ENCODE measurements at regions not wholly inside any gene's neighbourhood (a gene's known extent, or its start where the extent isn't known, plus 50 kb on each side); places are given as distances from the start of the nearest gene placed in this dataset.

DNA sequence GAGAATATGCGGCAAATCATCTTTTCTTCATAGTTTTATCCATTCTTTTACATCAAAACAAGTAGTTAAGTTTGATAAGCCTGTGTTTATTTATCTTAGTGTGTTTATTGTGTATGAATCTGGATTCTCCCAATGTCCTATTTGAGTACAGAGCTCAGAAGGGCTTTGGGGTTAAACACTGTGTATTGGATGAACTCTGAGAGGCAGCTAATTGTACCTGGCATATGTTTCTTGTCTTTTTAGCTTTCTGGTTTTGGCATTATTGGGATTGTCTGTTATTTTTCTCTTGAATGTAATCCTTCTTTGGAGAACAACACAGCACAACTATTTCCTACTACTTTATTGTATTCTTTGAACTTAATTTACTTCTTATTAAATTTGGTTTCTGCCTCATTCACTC, 906.9 kb downstream of the ADGRL2 start:
- no peak for DNase-seq

DNA sequence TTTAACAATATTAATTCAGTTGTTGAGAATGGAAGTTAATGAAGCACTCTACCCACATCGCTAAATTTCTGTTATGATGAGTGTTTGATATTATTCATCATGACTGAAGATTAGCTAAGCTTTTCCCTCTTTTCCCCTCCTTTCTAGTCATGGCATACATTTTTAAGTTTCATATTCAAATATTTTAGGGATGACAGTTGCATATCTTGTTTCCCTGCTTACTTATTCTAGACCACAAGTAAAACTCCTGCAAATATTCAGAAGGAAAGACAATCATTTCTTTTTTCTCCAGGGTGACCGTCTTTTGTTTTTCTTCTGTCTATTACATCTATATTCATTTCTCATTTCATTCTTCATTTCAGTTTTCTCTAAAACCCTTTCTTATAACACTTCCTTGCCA, 906.0 kb downstream of the ADGRL2 start:
- DNase-seq = no peak

DNA sequence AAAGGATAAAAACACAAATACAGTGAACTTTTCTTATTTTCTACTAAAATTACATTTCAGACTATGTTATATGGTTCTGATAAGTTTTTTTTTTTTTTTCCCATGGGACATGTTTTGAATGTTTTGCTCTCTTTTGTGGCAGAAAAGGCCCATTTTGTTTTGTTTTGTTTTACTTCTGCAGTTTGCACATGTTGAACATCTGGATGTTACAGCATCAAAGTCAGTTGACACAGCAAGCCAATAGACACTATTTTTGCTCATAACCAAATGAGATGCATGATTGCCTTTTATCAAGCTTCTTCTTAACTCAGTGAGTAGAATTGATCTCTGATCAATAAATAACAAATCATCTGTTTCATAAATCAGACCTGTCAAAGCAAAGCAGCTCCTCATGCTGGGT, 904.2 kb downstream of the ADGRL2 start:
- DNase-seq = peak; percentile 3

DNA sequence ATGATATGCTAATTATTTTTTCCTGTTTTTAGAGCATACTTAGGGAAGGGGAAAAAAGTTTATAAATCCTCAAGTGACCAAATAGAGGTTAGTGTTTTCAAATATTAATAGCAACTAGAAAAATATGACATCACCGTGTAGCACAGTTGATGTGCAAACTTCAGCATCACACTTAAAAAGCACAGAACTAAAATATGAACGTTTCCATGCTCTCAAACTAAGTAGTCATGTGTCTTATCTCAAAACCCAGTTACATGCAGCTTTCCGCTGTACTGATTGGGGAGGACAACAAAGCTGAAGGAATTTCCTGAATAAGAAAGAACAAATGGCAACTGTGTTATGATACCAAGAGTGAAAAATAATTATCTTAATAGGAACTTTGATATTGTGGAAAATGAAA, 903.7 kb downstream of the ADGRL2 start:
- peak; percentile 83 for DNase-seq

DNA sequence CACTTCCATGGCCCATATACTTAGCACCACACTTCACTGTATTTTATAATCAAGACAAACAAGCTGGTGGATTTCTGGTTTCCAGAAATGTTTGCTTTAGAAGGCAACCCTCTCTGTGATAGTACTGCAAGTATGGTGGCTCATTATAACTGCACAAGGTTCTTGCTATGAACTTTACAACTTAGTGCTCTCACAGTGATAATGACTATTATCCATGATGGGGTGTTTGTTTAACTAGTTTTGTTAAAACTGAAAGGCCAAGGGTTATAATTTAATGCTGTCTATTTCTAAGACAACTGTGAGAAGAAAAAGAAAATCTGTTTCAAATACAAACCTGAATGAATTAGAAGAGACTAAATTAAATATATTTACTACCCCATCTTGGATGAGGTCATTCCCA, 903.2 kb downstream of the ADGRL2 start:
- no peak for DNase-seq

DNA sequence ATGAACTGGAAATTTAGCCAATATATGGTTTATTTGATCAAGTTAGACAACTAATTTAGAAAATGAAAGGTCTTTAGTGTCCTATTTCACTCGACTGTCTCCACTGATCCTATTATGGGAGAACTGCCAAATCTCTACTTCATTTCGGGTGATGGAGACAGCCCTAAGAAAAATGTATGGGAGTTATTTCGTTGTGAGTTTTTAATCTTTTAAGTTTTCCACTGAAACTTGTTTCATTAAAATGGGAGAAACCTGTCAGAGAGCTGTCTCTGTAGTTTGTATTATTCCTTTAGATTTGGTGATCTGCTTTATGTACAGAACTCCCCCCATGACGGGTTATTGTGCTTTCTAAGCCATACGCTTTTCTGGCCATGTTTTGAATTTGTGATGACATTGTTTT, 899.7 kb downstream of the ADGRL2 start:
- no peak for DNase-seq

DNA sequence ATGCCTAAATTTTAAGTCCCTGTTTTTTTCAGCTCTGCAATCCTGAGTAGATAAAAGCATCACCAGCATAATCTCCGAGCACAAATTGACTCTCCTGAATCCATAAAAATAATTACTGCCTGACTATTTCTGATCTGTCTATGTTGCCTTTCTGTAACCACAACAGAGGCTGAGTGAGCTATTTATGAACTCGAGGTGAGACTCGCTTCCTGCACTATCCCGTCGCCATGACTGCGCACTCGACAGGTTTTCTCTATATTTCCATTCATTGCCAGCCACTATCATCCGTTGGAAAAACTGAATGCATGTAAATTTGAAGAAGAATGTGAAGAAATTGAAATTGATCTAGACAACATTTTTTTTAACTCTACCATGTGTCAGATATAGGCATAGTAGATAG, 897.2 kb downstream of the ADGRL2 start:
- no peak for DNase-seq

DNA sequence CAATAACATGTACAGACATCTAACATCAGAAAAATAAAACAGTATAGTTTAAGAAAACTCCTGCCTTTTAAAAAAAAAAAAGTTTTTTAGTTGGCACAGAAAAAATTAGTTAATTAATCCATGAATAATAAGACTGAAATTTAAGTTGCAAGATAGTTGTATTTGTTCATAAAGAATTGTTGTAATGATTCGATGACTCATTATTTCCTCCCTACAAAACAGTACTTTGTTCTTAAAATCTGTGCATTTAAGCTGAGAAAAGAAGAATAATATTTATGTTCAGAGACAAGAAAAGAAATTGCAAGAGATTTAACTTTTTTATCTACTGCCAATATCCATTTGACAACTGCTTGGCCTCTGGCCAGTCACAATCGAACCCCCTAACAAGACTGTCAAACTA, 894.7 kb downstream of the ADGRL2 start:
- DNase-seq = no peak

DNA sequence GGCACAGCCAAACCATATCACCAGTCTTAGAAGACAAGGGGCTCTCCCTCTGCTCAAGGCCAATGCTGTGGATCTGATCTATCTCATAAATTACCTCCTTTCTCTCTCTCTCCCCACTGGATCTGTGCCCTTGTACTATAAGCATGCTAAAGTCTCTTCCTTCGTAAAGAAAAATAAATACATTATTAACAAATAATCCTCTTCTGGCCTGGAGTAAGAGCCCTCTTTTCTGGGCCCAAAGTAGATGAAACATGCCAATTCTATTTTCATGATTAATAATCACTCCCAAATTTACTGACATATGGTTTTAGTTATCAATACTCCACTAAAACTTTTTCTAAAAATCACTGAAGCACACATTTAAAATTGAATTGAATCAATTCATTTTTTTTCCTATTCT, 889.7 kb downstream of the ADGRL2 start:
- no peak for DNase-seq

DNA sequence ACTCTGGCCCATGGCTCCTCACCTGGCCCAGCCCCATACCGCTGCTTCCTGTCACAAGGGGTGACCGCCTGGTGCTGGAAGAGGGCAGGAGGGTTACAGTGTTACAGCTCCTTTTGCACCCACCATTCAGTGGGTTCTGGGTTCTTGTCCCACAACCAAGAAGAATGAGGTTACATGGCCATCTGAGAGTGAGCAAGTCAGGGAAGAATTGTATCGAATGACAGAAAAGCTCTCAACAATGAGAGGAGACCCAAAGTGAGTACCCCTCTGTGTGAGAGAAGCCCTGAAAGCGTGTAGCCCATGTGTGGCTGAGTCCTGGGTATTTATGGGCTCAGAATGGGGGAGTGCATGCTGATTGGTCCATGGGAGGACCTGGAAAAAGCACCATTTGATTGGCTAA, 888.5 kb downstream of the ADGRL2 start:
- DNase-seq = no peak

DNA sequence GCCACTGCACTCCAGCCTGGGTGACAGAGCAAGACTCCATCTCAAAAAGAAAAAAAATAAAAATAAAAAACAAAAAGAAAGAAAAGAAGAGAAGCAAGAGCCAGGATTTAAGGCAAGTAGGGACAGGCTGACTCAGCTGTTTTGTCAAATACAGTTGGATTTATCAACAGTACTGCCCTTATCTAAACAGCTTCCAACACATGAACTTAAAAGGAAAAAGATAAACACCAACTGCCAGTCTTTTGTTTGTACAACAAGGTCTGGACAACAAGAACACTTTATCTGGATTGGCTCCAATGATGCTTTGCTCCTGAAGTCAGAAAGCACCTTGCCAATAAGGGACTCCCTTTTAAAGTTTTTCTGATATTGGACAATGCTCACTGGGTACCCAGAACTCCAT, 886.0 kb downstream of the ADGRL2 start:
- DNase-seq = peak; percentile 8

DNA sequence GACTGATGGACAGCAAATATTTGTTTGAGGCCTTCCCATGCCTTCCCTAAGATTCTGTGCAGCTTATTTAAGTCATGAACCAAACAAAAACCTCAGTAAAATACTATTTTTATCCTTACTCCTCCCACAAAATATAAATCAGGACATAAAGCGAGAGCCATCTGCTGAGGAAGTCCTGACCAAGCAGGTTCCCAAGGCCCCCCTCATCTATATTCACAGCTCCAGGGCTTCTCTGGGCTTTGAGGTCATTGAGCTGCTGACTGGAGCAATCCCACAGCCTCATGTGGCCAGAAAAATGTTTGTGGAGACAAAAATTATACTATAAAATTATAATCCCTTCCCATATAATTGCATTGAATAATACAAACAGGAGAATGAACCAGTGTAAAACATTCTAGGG, 846.2 kb downstream of the ADGRL2 start:
- no peak for DNase-seq

DNA sequence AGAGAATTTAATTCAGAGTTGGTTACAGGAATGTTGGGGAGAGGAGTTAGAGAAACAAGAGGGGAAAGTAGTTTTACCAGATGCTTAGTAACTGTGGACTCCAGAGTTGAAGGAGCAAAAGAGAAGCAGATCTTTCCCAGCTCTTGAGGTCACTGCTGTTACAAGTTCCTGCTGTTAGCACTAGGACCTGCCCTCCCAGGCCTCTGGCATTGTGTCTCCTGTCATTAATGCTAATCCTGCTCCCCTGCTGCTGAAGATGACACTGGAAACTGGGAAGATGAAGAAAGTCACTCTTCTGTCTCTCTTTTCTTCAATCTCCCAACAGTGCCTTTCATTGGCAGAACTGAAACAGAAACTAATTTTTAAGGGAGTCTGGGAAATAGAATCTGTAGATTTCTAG, 845.6 kb downstream of the ADGRL2 start:
- no peak for DNase-seq

DNA sequence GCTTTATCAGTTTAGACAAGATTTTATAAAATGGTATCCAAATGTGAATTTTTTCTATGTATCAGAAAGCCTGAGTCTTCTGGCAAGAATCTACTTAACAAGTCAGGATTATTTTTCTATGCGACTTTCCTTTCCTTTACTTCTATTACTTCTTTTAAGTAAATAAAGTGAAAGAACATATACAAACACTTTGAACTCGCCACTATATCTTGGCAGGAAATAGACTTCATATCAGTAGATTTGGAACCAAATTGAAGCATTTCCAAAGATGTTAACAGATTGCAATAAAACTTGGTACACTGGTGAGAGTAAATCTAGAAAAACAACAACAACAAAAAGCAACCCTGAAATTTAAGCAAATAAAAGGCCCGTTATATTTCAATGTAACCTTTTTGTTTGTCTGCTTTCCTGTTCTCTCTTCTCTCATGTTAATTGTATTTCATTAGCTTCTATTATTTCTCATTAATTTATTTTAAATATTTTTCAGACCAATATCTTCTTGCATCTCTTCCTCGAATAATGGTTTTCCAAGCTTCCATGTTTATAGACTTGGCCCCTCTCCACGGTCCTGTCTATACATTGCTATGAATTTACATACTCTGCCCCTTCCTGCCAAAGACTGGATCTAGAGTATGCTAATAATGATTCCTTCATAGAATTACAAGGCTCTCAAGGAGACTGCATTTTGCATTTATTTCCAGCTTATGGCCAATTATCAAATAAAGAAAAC, 843.6 kb downstream of the ADGRL2 start:
- DNase-seq = no peak

DNA sequence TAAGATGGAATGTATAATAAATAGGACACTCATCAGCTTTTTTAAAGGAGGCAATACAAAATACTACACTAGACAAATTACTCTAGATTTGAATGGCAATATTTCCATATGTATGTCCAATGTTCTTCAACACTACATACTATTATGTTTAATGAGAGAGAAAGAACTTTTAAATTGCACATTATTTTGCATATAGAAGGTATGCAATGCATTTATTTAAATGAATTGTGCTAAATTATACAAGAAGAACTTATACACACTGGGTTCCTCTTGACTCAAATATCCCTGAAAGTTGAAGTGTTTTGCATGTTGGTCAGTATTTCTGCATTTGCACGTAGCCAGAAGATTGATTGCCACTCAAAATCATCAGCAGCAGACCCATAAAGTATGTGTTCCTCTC, 839.6 kb downstream of the ADGRL2 start:
- DNase-seq = no peak

DNA sequence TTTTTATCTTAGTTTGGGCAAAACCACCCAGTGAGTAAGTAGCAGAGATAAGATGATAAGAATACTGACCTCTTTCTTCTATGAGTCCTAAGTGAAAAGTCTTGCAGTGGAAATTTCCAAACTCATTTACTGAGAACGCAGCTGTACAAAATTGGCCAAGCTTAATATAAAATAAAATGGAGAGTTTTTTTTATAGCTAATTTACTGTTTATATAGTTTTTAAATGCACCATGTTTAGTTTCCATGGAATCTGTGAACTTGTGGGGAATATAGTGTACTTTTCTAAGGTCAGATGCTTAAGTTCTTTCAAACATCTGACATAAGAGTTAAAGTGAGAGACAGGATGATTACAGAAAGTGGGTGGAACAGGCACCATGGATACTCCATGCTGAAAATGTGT, 833.5 kb downstream of the ADGRL2 start:
- peak; percentile 26 for DNase-seq

DNA sequence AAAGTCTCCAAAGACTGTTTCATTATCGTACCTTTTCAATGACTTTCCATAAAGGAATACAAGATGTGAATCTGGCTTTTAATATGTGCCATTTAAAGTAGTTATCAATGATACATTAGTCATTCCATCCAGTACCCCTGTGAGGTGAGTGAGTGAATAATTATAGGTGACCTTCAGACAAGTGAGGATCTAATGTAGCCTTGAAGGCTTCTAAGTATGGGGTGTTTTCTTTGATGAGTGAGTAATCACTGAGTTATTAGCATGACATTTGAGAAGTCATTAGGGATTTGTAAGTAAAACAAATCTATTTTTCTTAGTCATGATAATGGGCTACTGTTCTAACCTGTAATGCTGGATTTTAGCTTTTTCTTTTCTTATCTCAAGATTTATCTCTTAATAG, 831.4 kb downstream of the ADGRL2 start:
- DNase-seq = no peak

DNA sequence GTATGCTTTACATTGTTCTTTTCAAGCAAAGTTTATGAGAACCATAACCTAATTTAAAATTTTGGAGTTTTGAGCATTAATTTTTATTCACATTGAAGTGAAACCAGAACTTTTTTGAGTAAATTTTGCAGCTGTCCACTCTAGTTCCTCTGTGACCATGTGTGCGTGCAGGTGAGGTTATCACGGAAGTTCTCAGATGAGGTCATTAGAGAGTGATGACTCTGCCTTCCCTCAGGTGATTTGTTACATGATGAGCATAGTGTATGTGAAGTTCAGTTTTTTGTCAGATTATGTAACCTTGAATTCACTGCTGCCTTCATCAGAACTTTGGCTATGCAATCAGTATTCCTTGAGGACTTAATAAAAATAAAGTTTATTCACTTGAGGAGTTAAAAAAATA, 828.2 kb downstream of the ADGRL2 start:
- no peak for DNase-seq

DNA sequence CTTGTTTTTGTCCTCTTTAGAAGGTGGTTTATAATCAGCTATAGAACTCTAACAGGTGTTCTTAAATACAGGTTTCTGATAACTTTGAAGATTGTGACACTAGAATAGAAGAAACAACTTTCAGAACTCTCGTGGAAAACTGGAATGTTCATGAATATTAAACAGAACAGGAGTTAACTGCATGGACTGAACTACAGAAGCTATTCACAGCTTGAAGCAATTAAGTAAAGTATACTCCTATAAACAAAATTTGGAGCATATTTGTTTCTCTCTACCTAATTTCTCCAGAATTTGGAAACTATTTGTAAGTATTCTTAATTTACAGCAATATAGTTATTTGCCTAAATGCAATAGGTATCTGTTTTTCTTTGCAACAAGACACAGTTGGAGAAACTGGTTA, 824.8 kb downstream of the ADGRL2 start:
- DNase-seq = no peak

DNA sequence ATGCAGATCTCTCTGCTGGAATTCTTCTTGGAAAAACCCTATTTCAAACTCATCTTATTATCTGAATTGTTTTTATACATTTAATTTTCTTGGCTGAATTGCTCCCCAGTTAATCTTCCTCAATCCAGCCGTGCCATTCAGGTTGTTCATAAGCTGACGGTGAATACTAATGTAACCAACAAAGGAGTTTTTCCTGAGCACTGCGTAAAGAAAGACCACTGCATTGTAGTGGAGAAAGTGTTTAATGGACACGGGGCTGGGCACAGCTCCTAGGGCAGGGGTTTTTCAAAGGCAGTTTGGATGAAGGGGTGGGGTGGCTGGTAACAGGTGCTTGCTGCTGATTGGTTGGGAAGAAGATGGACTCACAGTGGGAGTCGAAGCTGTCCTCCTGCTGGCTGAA, 820.3 kb downstream of the ADGRL2 start:
- DNase-seq = no peak

DNA sequence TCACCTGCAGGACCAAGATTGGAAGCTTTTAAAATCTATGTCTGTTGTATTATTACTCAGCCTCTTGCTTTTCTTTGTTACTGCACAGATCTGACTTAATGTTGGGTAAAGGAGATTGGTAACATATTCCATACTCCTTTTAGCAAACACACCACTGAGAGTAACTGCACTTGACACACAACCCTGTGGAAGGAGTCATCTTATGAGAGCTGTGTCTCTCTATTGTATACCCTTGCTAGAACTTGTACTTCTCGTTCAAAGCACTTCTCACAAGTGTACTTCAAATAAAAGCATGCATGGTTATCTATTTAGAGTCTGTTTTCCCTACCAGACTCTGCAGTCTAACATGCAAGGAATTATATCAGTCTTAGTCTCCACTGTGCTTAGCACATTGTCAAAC, 813.4 kb downstream of the ADGRL2 start:
- no peak for DNase-seq

DNA sequence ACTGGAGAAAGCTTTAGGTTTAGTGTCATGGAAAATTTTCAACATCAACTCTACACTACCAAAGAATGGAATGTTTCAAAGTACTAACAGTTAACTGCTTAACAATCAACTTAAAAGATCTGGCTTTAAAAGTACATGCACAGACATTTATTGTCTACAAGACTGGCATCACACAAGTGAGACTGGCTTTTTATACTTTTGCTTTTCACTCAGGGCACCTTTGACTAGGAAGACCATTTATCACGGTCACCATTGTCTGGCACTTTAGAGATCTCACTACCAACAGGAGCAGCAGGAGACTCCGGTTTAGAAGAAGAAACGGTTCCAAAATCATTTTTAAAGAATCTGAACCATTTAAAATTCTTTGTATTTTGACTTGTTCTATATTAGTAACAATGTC, 812.3 kb downstream of the ADGRL2 start:
- no peak for DNase-seq

DNA sequence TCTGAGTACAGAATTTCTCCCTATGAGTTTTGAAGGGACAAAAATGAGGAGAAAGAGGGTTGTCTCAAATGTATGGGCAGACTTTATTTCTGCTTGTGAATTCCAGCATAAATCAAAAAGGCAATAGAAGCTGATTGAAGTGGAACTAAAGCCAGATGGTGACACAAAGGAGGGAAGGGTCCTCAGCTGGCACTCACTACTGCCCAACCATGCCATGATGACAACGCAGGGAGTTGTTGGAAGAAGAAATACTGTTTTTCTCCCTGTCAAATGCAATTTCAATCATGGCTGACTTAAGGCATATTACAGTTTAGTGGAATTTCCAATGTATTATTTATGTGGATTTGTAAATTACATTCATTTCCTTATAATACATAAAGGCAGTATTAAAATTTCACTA, 805.8 kb downstream of the ADGRL2 start:
- DNase-seq = no peak

DNA sequence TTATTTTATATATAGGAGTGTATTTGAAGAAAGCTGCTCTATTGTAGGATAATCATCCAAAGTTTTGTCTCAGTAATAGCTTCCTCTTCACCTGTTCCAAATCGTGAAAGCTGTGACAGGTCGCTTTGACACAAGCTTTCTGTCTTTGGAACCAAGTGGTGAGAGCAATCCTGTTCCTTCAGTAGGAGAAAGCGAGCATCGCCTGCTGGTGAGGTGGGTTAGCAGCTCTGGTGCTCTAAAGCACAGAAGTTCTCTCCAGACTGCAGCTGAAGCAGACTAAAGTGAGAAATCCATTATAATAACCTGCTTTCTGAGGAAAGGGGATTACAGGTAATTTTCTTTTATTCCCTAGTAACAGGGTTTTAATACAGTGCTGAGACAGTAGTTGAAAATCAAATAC, 803.8 kb downstream of the ADGRL2 start:
- DNase-seq = peak; percentile 20

DNA sequence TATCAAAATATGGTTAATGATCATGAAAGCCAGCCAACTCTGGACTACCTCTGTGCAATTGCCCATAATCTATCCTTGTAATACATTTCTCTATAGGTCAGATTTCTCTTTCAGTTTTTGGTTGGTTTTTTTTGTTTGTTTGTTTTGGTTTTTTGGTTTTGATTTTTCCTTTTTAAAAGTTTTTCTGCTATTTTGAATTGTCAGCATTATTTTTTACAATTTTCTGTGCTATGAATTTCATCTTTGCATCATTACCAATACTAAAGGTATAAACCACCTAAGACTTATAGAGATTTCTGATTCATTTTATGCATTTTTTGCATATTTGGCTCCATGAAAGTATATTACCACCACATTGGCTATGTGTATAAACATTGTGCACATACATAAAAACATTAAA, 799.6 kb downstream of the ADGRL2 start:
- DNase-seq = no peak

DNA sequence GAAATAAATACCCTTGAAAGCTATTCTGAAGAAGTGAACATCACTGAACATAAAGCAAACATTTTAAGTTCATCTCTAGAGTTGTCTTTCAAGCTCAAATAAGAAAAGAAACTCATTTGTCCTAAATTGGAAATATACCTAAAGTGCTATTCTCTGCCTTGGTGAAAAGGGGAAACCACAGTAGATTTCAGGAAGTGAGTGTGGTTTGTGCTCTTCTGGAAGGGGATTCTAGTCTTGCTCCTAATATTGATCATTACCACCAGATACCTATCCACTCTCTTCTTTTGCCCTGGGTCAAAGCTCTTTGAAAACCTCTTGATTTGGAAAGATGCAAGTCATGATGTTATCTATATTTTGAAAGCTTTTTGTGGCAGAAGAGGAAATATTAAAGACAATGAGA, 798.1 kb downstream of the ADGRL2 start:
- DNase-seq = peak; percentile 31
